ENCODE measurements at regions not wholly inside any gene's neighbourhood (a gene's known extent, or its start where the extent isn't known, plus 50 kb on each side); places are given as distances from the start of the nearest gene placed in this dataset.

GRCh38 chr1:192927496-192927895, 118.7 kb downstream of the RGS2 start:
- ChIA-PET CTCF (no interaction called here), POLR2A (no interaction called here)
- no peaks in the 10 kb centered on the region for H3K36me3 ChIP-seq (ENCODE audit: control insufficient read depth in 2 of 3, insufficient read depth in 3 of 3, low read length in 3 of 3)
- no peaks in the 10 kb centered on the region for H3K4me1 ChIP-seq (ENCODE audit: control insufficient read depth in 2 of 2, insufficient read depth in 2 of 2, low read length in 2 of 2)
- Mint-ChIP-seq H3K9me3 (peaks cover 0 to 2% (median 0%) of the 10 kb centered on the region in 11 donors), H3K27ac (no peak overlapping the region), H3K27me3 (peaks cover 0 to 8% (median 0%) of the 10 kb centered on the region in 5 donors), H3K36me3 (peaks cover 0 to 5% (median 0%) of the 10 kb centered on the region in 5 donors), H3K4me3 (no peak overlapping the region), H3K4me1 (peaks cover 0 to 2% (median 0%) of the 10 kb centered on the region in 7 donors)
- H3K27ac ChIP-seq (ENCODE audit: low read depth, low read length): no peak overlapping the region
- no peaks in the 10 kb centered on the region for H3K9me3 ChIP-seq (ENCODE audit: control insufficient read depth in 2 of 3, low read length in 3 of 3)
- DNase-seq (no peak), ATAC-seq (no peak)
- no peak overlapping the region for H3K4me3 ChIP-seq (ENCODE audit: low read length)
- no peaks in the 10 kb centered on the region for H3K27me3 ChIP-seq (ENCODE audit: control insufficient read depth in 2 of 2, insufficient read depth in 2 of 2, low read length in 2 of 2)
- intact Hi-C loops (cut with micrococcal nuclease): no loop called here

DNA sequence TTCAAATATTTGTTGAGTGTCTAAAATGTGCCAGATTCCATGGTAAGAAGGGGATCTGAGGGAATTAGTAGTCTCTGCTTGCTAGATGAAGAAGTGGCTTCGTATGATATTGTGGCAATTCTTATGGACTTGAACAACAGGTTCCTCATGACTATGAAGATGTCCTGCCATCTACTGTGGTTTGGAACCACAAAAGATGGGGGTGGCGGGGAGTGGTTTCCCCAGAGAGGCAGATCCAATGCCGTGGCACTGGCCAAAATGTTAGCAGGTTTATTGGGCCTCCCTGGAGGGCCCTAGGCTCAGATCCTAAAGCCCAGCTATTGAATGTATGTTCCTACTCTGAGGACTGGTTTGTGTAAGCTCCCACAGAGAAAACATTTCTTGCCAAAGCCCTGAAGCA, 120.8 kb downstream of the RGS2 start:
- no peaks in the 10 kb centered on the region for H3K27me3 ChIP-seq (ENCODE audit: control insufficient read depth in 2 of 2, insufficient read depth in 2 of 2, low read length in 2 of 2)
- no peak overlapping the region for H3K27ac Mint-ChIP-seq
- no peaks in the 10 kb centered on the region for H3K9me3 ChIP-seq (ENCODE audit: control insufficient read depth in 2 of 3, low read length in 3 of 3)
- H3K4me1 ChIP-seq (ENCODE audit: control insufficient read depth in 2 of 2, insufficient read depth in 2 of 2, low read length in 2 of 2): no peaks in the 10 kb centered on the region
- ChIA-PET CTCF (no interaction called here), POLR2A (no interaction called here)
- H3K9me3 Mint-ChIP-seq: peaks cover 0 to 2% (median 0%) of the 10 kb centered on the region in 11 donors
- H3K4me3 ChIP-seq (ENCODE audit: low read length): no peak overlapping the region
- H3K27me3 Mint-ChIP-seq: peaks cover 0 to 8% (median 0%) of the 10 kb centered on the region in 5 donors
- H3K4me3 Mint-ChIP-seq: no peak overlapping the region
- no peak overlapping the region for H3K27ac ChIP-seq (ENCODE audit: low read depth, low read length)
- peaks cover 0 to 2% (median 0%) of the 10 kb centered on the region in 7 donors for H3K4me1 Mint-ChIP-seq
- H3K36me3 ChIP-seq (ENCODE audit: control insufficient read depth in 2 of 3, insufficient read depth in 3 of 3, low read length in 3 of 3): no peaks in the 10 kb centered on the region
- DNase-seq: no peak
- intact Hi-C loops (cut with micrococcal nuclease): no loop called here
- peaks cover 0 to 5% (median 0%) of the 10 kb centered on the region in 5 donors for H3K36me3 Mint-ChIP-seq
- no peak for ATAC-seq

DNA sequence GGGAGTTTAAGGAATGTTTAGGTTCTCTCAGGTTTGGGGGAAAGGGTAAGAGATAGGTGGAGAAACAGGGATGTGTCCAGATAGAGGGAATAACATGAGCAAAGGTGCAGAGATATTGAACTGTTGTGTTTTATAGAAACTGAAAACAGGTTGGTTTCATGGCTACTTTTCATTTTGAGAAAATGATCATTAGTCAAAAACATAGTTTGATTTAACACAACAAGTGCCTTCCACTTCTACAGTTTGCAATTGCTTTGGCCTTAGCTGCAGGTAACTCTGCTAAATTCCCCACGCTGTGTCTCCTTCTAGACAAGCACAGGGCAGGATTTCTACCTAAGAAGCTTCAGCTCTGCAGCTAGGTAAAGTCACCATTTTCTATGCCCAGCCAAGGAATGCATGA, 124.9 kb downstream of the RGS2 start:
- peaks cover 0 to 2% (median 0%) of the 10 kb centered on the region in 11 donors for H3K9me3 Mint-ChIP-seq
- no peak overlapping the region for H3K4me3 Mint-ChIP-seq
- Histone ChIP-seq H3K36me3 (ENCODE audit: control insufficient read depth in 2 of 3, insufficient read depth in 3 of 3, low read length in 3 of 3) (no peaks in the 10 kb centered on the region), H3K4me3 (ENCODE audit: low read length) (no peak overlapping the region), H3K27ac (ENCODE audit: low read depth, low read length) (no peak overlapping the region), H3K27me3 (ENCODE audit: control insufficient read depth in 2 of 2, insufficient read depth in 2 of 2, low read length in 2 of 2) (no peaks in the 10 kb centered on the region), H3K4me1 (ENCODE audit: control insufficient read depth in 2 of 2, insufficient read depth in 2 of 2, low read length in 2 of 2) (no peaks in the 10 kb centered on the region), H3K9me3 (ENCODE audit: control insufficient read depth in 2 of 3, low read length in 3 of 3) (no peaks in the 10 kb centered on the region)
- DNase-seq: no peak
- peaks cover 0 to 20% (median 0%) of the 10 kb centered on the region in 7 donors for H3K4me1 Mint-ChIP-seq
- intact Hi-C loops (cut with micrococcal nuclease): no loop called here
- no peak overlapping the region for H3K27ac Mint-ChIP-seq
- H3K36me3 Mint-ChIP-seq: no peaks in the 10 kb centered on the region
- no peaks in the 10 kb centered on the region for H3K27me3 Mint-ChIP-seq
- ATAC-seq: no peak
- ChIA-PET CTCF (interaction anchor here (0.6 kb wide), 1 partner anchor 16 kb away, joined by 3 read pairs; no protein-coding TSS in a partner anchor), POLR2A (no interaction called here)

DNA sequence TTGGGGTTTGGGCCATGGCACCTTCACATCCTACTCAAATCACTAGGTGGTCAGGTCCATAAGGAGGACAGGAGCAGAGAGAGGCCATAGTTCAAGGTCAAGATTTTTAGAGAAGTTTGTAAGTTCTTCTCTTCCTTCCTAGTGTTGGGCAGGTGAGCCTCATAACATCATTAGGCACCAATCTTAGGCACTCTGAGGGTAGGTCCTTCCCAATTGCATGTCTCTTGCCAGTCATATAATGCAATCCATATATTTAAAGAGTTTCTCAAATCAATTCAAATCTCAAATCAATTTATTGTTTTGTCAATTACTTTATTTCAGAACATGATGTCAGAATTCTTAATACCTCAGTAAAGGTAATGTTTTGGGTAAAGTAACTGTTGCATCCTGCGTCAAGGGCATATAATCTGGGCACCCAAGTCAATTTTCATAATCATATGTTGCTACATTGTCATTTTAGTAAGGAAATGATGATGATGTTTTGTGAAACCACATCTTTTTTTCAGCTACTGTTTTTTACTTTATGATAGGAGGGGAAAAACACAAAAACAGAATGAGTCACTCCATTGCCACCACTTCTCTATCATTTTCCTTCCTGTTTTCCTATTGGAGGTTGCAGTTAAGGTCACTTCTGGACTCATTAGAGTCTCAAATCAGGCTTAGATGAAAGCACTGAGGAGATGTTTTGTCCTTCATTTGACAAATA, 122.7 kb downstream of the UCHL5 start:
- CTCF ChIA-PET: no interaction called here
- H3K4me1 Mint-ChIP-seq: peaks cover 0 to 20% (median 0%) of the 10 kb centered on the region in 7 donors
- DNase-seq: no peak
- no peaks in the 10 kb centered on the region for H3K9me3 ChIP-seq (ENCODE audit: control insufficient read depth in 2 of 3, low read length in 3 of 3)
- H3K27ac ChIP-seq (ENCODE audit: low read depth, low read length): no peak overlapping the region
- no peaks in the 10 kb centered on the region for H3K4me1 ChIP-seq (ENCODE audit: control insufficient read depth in 2 of 2, insufficient read depth in 2 of 2, low read length in 2 of 2)
- H3K27ac Mint-ChIP-seq: peak overlapping the region in 2 of 9 donors; percentile 47 to 51
- no peaks in the 10 kb centered on the region for H3K36me3 Mint-ChIP-seq
- intact Hi-C loops (cut with micrococcal nuclease): loop anchor here in 1 of 2 donors (1.0 kb wide), 1 partner anchor 131 kb away; no protein-coding TSS in a partner anchor
- peaks cover 0 to 2% (median 0%) of the 10 kb centered on the region in 11 donors for H3K9me3 Mint-ChIP-seq
- POLR2A ChIA-PET: no interaction called here
- peak; percentile 85 for ATAC-seq
- H3K4me3 Mint-ChIP-seq: no peak overlapping the region
- H3K27me3 Mint-ChIP-seq: no peaks in the 10 kb centered on the region
- H3K27me3 ChIP-seq (ENCODE audit: control insufficient read depth in 2 of 2, insufficient read depth in 2 of 2, low read length in 2 of 2): no peaks in the 10 kb centered on the region
- no peaks in the 10 kb centered on the region for H3K36me3 ChIP-seq (ENCODE audit: control insufficient read depth in 2 of 3, insufficient read depth in 3 of 3, low read length in 3 of 3)
- no peak overlapping the region for H3K4me3 ChIP-seq (ENCODE audit: low read length)

DNA sequence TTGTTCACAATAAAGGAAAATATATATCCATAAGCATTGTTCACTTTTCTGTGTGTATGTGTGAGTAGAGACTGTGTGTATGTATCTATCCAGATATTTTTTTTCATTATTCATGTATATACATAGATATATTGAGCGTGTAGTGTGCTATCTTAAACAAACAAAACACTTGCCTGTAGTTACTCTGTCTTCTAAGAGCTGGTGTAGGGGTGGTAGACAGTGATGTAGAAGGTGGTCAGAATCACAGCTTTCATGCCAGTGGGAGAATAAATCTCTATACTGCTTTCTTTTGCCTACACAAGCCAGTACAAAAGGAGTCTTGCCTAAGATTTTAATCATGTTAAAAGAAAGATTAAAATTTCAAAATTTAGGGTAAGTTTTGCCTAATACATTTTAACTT, 122.0 kb downstream of the UCHL5 start:
- DNase-seq (no peak), ATAC-seq (peak; percentile 41)
- ChIA-PET POLR2A (no interaction called here), CTCF (interaction anchor here (0.6 kb wide), 1 partner anchor 10 kb away, joined by 3 read pairs; no protein-coding TSS in a partner anchor)
- H3K27me3 ChIP-seq (ENCODE audit: control insufficient read depth in 2 of 2, insufficient read depth in 2 of 2, low read length in 2 of 2): no peaks in the 10 kb centered on the region
- Mint-ChIP-seq H3K4me3 (no peak overlapping the region), H3K4me1 (peaks cover 0 to 20% (median 0%) of the 10 kb centered on the region in 7 donors), H3K36me3 (no peaks in the 10 kb centered on the region), H3K9me3 (no peaks in the 10 kb centered on the region), H3K27ac (no peak overlapping the region), H3K27me3 (no peaks in the 10 kb centered on the region)
- no peaks in the 10 kb centered on the region for H3K9me3 ChIP-seq (ENCODE audit: control insufficient read depth in 2 of 3, low read length in 3 of 3)
- intact Hi-C loops (cut with micrococcal nuclease): no loop called here
- no peaks in the 10 kb centered on the region for H3K36me3 ChIP-seq (ENCODE audit: control insufficient read depth in 2 of 3, insufficient read depth in 3 of 3, low read length in 3 of 3)
- H3K4me1 ChIP-seq (ENCODE audit: control insufficient read depth in 2 of 2, insufficient read depth in 2 of 2, low read length in 2 of 2): no peaks in the 10 kb centered on the region
- no peak overlapping the region for H3K4me3 ChIP-seq (ENCODE audit: low read length)
- no peak overlapping the region for H3K27ac ChIP-seq (ENCODE audit: low read depth, low read length)

DNA sequence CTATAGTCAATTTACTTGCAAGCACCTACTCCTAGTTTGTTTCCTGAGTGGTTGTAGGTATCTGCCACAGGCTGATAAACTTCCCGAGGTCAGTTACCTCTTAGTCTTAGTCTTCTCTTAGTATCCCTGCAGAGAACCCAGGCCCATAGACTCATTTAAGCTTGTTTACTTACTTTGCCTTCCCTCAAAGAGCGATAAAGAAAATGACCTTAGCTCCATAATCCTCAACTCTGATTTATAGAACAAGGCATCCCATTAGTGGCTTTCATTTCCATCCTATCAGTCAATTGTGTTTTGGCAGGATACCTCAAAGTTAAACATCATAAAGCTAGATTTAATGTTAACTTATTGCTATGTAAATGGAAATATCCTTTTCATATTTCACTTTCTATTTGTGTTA, 119.7 kb downstream of the UCHL5 start:
- Histone ChIP-seq H3K4me3 (ENCODE audit: low read length) (no peak overlapping the region), H3K27me3 (ENCODE audit: control insufficient read depth in 2 of 2, insufficient read depth in 2 of 2, low read length in 2 of 2) (no peaks in the 10 kb centered on the region), H3K9me3 (ENCODE audit: control insufficient read depth in 2 of 3, low read length in 3 of 3) (no peaks in the 10 kb centered on the region), H3K4me1 (ENCODE audit: control insufficient read depth in 2 of 2, insufficient read depth in 2 of 2, low read length in 2 of 2) (no peaks in the 10 kb centered on the region), H3K36me3 (ENCODE audit: control insufficient read depth in 2 of 3, insufficient read depth in 3 of 3, low read length in 3 of 3) (no peaks in the 10 kb centered on the region), H3K27ac (ENCODE audit: low read depth, low read length) (no peak overlapping the region)
- intact Hi-C loops (cut with micrococcal nuclease): no loop called here
- DNase-seq (no peak), ATAC-seq (no peak)
- H3K27ac Mint-ChIP-seq: no peak overlapping the region
- CTCF ChIA-PET: no interaction called here
- no peaks in the 10 kb centered on the region for H3K36me3 Mint-ChIP-seq
- no peaks in the 10 kb centered on the region for H3K9me3 Mint-ChIP-seq
- H3K4me3 Mint-ChIP-seq: no peak overlapping the region
- no peaks in the 10 kb centered on the region for H3K27me3 Mint-ChIP-seq
- peaks cover 0 to 18% (median 0%) of the 10 kb centered on the region in 7 donors for H3K4me1 Mint-ChIP-seq
- POLR2A ChIA-PET: no interaction called here

GRCh38 chr1:192940658-192941057, 118.5 kb downstream of the UCHL5 start:
- Histone ChIP-seq H3K4me1 (ENCODE audit: control insufficient read depth in 2 of 2, insufficient read depth in 2 of 2, low read length in 2 of 2) (no peaks in the 10 kb centered on the region), H3K9me3 (ENCODE audit: control insufficient read depth in 2 of 3, low read length in 3 of 3) (no peaks in the 10 kb centered on the region), H3K27ac (ENCODE audit: low read depth, low read length) (no peak overlapping the region), H3K27me3 (ENCODE audit: control insufficient read depth in 2 of 2, insufficient read depth in 2 of 2, low read length in 2 of 2) (no peaks in the 10 kb centered on the region), H3K36me3 (ENCODE audit: control insufficient read depth in 2 of 3, insufficient read depth in 3 of 3, low read length in 3 of 3) (no peaks in the 10 kb centered on the region), H3K4me3 (ENCODE audit: low read length) (no peak overlapping the region)
- POLR2A ChIA-PET: no interaction called here
- H3K4me3 Mint-ChIP-seq: no peak overlapping the region
- peaks cover 0 to 17% (median 0%) of the 10 kb centered on the region in 7 donors for H3K4me1 Mint-ChIP-seq
- peaks cover 0 to 4% (median 0%) of the 10 kb centered on the region in 5 donors for H3K36me3 Mint-ChIP-seq
- no peak overlapping the region for H3K27ac Mint-ChIP-seq
- intact Hi-C loops (cut with micrococcal nuclease): no loop called here
- peak; percentile 34 for ATAC-seq
- no peaks in the 10 kb centered on the region for H3K9me3 Mint-ChIP-seq
- no peak for DNase-seq
- CTCF ChIA-PET: no interaction called here
- H3K27me3 Mint-ChIP-seq: no peaks in the 10 kb centered on the region

Measured in naive thymus-derived CD4-positive, alpha-beta T cell (primary cell).